ENCODE measurements at regions not wholly inside any gene's neighbourhood (a gene's known extent, or its start where the extent isn't known, plus 50 kb on each side); places are given as distances from the start of the nearest gene placed in this dataset.

- no peak for DNase-seq
Measured at GRCh38 chr16:86777381-86777946, 199.1 kb downstream of the FOXL1 start.

GRCh38 chr16:86778108-86778745 is 199.9 kb downstream of the FOXL1 start:
- no peak for DNase-seq

- DNase-seq: no peak
Measured at GRCh38 chr16:86778978-86779377, 200.6 kb downstream of the FOXL1 start.

DNA sequence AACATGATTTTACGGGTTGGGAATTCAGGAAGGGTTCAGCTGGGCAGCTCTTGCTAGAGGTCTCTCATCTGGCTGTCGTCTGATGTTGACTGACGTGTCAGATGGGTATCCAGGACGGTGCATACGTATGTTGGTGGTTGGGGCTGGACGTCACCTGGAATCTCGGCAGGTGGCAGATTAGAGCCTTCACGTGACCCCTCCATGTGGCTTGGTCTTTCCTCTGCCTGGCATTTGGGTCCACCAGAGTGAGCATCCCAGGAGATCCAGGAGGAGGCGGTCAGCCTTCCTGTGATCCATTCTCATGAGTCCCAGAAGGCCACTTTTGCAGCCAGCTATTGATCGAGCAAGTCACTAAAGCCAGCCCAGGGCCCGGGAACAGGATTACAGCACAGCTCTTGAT is 202.7 kb downstream of the FOXL1 start:
- no peak for DNase-seq

DNA sequence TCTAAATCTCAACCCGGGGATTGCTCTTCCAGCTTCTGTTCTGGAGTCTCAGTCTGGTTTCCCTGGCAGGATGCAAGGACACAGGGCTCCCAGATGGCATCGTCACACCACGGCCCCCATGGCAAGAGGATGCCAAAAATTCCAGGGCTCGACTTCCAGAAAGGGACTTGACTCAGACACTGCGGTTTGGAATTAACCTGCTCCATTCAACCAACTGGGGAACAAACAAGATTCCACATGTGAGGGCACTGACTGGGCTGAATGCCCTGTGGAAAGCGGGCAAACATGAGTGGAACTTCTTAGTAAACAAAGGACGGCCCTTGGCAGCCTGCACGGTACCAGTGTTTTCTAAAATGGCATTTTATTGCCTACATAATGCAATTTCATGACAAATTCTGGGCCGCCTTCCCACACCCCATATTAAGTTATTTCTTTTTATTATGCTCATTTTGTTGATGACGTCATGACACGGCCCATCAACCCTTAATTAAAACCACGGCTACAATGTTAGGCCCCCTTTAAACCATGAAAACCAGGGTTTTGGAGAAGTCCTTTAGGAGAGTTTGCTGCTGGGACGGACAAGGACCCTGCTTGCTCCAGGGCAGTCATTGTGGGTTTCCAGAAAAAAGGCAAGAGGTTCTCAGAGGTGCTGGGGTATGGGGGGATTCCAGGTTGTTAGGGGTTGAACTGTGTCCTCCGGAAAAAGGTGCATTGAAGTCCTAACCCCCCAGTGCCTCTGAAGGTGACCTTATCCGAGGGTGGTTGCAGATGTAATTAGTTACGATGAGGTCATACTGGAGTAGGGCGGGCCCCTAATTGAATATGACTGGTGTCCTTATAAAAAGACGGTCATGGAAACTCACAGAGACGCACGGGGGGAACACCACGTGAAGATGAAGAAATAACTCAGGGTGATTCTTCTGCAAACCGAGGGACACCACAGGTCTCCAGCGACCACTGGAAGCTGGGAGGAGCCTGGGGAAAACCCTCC is 205.6 kb downstream of the FOXL1 start:
- no peak for DNase-seq

DNA sequence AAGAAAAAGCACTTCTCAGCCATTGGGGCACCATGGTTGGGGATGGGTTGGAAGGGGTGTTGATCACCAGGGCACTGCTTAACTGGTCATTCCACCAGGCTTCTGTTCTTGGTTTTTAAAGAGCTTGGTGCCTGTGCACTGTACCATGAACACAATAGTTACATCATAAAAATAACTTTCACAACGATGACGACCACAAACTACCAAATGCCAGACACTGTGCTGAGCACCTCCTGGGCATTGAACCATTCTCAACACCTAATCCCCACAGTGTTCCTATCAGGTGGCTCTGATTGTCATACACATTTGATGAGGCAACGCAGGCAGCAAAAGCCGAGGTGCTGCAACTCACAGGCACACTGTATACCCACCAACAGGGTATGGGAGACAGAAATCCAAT is 208.0 kb downstream of the FOXL1 start:
- DNase-seq: no peak

DNA sequence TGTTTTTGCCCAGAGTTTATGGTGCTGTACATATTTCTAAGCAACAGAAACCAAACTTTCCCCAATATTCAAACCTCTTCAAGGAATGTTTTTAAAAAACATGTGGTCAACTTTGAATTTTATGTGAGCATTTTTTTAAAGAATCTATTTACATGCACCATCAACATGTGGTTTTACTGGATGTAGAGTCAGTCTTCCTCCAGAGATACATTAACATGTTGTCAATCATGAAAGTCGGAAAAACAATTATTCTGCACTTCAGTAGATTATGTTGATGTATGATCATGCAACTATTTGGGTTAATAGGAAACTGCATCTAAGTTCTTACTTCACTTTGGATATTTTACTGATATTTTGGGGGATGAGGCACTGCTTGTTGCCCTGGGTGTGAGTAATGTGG is 208.6 kb downstream of the FOXL1 start:
- no peak for DNase-seq

GRCh38 chr16:86787538-86787937 is 209.2 kb downstream of the FOXL1 start:
- no peak for DNase-seq

DNA sequence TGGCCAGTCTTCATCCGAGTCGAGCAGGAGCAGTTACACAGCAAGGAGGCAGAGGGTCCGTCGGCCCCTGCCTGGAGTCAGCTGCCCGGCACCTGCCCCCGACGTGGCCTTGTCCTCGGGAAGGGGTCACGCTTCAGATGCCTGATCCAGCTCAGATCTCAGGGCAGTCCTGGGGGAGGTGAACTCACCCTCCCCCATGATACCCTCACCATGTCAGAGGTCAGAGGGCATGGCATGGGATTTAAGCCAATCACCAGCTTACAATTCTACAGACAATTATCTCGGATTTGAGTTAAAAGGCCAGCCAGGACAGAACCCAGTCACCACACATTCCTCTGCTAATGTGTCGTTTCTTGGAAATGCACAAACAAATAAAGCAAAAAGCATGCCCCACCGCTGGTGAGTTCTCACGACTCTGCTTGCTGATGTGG is 211.3 kb downstream of the FOXL1 start:
- no peak for DNase-seq

DNA sequence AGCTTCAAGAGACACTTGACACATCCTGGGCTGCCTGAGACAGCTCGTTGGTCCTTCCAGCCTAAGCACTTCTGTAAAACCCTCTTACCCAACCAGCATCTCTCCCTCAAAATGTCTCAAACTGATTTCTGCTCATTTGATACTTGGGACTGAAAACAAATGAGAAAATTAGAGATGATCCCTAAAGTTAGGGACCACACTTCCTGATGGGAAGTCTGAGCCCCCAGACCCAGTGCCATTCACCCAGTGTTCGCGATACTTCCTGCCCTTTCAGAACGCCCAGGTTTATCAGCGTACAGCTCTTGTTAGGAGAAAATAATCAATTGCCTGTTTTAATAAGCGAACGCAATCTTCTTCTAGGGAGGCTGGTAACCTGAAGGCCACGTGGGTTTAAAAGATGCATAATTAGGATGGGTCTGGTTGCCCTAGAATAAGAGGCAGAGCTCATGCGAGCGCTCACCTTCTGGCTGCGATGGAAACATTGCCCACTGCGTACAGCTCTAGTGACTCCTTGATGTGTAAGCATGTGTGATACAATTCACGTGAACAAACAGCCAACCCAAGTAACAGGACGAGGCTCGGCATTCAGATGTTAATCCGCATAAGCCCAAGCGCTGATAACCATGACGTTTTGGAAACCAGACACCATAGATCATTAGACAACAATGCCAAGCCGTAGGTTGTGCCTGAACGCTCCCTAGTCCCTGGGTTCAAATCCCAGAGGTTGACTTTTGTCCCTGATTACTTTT is 213.1 kb downstream of the FOXL1 start:
- no peak for DNase-seq

DNA sequence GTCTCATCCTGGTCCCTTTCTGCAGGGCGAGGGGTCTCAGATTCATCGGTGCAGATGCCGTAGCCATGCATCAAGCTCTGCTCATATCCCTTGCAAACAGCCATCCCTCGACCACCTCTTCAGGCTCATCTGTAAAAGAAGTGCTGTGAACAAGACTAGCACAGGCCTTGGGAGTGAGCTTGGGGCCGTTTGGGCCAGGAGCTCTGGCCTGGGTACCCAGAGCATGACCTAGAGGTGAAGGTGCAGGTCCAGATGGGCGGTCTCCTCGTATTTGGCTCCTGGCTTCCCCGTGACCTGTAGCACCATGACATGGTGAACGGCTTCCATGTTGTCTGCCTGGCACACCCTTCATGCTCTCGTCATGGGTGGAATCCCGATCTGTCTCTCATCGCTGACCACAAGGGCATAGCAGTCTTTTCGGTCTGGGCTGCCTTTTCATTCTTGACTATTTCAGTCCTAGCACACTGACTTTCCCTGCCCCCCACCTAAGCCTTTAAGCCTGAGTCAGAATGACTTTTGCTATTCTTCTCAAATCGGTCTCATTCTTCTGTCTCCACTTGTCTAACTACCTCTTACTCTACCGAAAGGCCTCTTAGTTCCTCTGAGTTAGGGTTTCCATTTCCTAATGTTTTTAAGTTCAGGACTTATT is 216.0 kb downstream of the FOXL1 start:
- no peak for DNase-seq

DNA sequence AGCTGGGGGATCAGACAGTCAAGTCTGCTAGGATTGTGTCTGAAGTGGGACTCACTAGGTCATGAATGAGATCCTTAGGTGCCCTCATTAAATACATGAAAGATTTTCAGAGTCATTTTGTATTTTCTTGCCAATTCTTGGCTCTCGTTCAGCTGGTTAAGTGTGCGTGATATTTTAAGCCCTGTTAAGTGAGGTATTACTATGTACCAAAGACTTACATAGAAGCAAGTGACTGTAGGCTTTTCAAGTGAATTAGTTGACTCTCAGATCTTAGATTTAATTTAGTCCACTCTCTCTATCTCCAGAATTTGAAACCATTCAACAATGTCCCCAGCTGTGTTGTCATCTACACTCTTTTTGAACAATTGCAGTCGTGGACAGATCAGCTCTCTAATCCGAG is 219.4 kb downstream of the FOXL1 start:
- no peak for DNase-seq

DNA sequence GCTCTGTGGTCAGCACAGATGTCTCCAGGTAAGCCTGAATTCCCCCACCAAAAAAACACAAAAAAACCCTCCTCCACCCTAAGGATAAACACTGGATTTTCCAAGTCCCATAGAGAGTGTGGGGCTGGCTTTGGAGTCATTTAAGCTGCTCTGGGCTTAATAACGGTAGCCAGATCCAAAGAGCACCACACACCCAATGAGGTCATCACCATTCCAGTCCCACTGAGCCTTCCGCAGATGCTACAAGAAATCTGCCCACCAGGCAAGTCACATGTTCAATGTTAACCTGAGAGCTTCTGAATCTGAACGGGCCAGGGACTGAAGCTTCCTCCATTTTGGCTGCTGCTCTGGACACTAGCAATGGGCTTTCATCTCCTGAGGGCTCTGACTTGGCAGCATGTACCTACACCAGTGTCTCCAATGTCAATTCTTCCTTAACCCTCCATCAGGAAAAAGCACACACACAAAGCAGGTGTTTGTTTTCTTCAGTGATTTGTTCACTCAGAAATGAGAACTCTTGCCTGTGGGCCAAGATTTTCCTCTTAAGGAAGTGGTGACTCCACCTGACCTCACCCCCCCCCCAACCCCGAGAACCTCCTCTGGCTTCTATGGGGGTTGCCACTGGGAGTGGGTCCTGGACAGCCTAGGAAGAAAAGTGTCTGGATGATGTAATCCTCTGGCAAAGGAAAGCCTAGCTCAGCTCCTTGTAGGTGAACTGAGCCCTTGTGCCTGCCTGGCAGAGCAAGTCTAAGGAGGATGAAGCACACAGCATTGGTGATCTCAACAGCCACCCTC is 220.1 kb downstream of the FOXL1 start:
- no peak for DNase-seq

DNA sequence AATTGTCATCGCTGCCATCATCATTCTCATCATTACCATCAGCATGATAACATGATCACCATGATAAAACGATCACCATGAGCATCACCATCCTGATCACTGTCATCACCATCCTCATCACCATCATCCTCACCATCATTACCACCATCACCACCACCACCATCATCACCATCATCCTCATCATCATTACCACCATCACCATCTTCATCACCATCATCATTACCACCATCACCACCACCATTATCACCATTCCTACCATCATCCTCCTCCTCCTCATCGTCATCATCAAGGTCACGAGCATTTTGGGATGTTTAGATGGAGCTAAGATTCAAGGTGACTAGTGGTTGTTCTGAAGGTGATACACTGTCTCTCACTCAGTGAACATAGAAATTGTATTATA is 221.0 kb downstream of the FOXL1 start:
- DNase-seq: no peak

- no peak for DNase-seq
Measured at GRCh38 chr16:86800894-86801293, 222.5 kb downstream of the FOXL1 start.

GRCh38 chr16:86802013-86802412 is 223.7 kb downstream of the FOXL1 start:
- no peak for DNase-seq

GRCh38 chr16:86805188-86805587 is 226.8 kb downstream of the FOXL1 start:
- DNase-seq: no peak

DNA sequence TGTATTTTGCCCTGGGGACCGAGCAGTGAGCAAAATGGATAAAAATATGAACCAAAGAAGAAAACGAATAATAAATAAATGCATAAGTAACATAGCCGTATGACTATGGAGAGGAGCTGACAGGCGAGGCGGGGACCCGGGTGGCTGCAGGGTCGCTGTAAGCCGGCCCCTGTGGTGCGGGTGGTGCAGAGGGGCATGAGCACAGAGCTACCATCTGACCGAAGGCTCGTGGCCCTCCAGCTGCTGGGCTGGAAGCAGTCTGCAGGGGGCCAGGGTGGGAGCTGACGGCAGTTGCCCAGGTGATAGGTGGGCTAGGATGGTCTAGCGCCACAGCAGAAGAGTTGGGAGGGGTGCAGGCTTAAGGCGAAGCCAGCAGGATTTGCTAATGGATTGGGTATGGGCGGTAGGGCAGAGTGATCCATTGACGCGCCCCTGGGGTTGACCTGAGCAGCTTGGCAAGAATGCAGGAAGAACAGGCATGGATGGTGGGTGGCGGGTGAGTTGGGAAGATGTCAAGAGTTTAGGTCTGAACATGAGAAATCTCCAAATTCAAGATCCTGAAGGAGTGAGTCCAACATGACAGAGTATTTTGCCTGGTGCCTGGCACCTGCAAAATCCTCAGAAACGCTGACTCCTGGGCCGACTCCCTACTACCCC is 228.0 kb downstream of the FOXL1 start:
- no peak for DNase-seq

GRCh38 chr16:86806838-86807351 is 228.5 kb downstream of the FOXL1 start:
- DNase-seq: no peak

DNA sequence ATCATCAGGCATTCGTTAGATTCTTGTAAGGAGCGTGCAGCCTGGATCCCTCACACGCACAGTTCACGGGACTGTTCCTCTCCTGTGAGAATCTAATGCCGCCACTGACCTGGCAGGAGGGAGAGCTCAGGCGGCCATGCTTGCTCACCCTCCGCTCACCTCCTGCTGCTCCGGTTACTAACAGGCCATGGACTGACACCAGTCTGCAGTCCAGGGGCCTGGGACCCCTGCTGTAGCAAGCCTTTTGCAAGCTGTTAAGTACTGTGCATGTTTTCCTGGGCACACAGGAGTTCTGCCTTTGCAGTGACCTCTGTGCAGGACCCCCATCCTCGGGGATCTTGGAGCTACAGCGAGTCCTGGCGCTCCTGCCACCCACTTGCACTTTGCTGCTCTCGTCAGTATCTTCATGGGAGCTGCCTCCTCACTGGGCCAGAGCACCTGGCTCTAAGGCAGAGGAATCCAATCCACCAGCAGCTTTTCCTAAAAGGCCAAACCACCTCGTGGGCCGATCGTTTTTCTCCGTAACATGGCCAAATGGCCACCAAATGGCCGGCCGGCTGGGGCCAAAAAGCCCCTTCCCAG is 230.6 kb downstream of the FOXL1 start:
- no peak for DNase-seq
